ENCODE measurements at regions not wholly inside any gene's neighbourhood (a gene's known extent, or its start where the extent isn't known, plus 50 kb on each side); places are given as distances from the start of the nearest gene placed in this dataset.

GRCh38 chr14:45492876-45493275, 239.9 kb upstream of the MIS18BP1 start:
- Histone ChIP-seq H2AFZ (ENCODE audit: low read depth, low read length, severe bottlenecking) (no peak overlapping the region), H3K4me2 (ENCODE audit: low read depth, low read length, poor library complexity, severe bottlenecking) (no peak overlapping the region), H3K27me3 (ENCODE audit: low read length) (no peaks in the 10 kb centered on the region), H3K36me3 (ENCODE audit: low read length) (no peaks in the 10 kb centered on the region), H4K20me1 (ENCODE audit: low read depth, low read length) (no peaks in the 10 kb centered on the region), H3K9me2 (replicated peaks; ENCODE audit: insufficient read depth, low read length) (no peaks in the 10 kb centered on the region), H3F3A (ENCODE audit: insufficient read depth) (no peaks in the 10 kb centered on the region), H3K27ac (ENCODE audit: low read depth, low read length) (no peak overlapping the region), H3K4me3 (ENCODE audit: insufficient read depth, low read length, poor library complexity, severe bottlenecking) (no peak overlapping the region), H3K79me2 (ENCODE audit: insufficient read depth, low read length) (no peaks in the 10 kb centered on the region), H3K9me3 (ENCODE audit: insufficient read depth, low read length) (no peaks in the 10 kb centered on the region), H3K9ac (ENCODE audit: low read length) (no peak overlapping the region)
- TF ChIP-seq EZH2phosphoT487 (conservative IDR thresholded peaks at IDR 0.05; ENCODE audit: low read length) (no peak), CTCF (IDR thresholded peaks at IDR 0.05; ENCODE audit: insufficient read depth, low read length, poor library complexity, severe bottlenecking) (no peak)

- TF ChIP-seq CTCF (IDR thresholded peaks at IDR 0.05; ENCODE audit: insufficient read depth, low read length, poor library complexity, severe bottlenecking), result no peak
- TF ChIP-seq EZH2phosphoT487 (conservative IDR thresholded peaks at IDR 0.05; ENCODE audit: low read length), result no peak
These were observed 238.9 kb upstream of the MIS18BP1 start for GRCh38 chr14:45491914-45492313.

GRCh38 chr14:45486599-45486998, 233.6 kb upstream of the MIS18BP1 start:
- Histone ChIP-seq H3K4me2 (ENCODE audit: low read depth, low read length, poor library complexity, severe bottlenecking) (no peak overlapping the region), H3K27me3 (ENCODE audit: low read length) (no peaks in the 10 kb centered on the region), H3K36me3 (ENCODE audit: low read length) (no peaks in the 10 kb centered on the region), H3K9me2 (replicated peaks; ENCODE audit: insufficient read depth, low read length) (no peaks in the 10 kb centered on the region), H4K20me1 (ENCODE audit: low read depth, low read length) (no peaks in the 10 kb centered on the region), H3K9ac (ENCODE audit: low read length) (no peak overlapping the region), H3K79me2 (ENCODE audit: insufficient read depth, low read length) (no peaks in the 10 kb centered on the region), H3F3A (ENCODE audit: insufficient read depth) (no peaks in the 10 kb centered on the region), H3K9me3 (ENCODE audit: insufficient read depth, low read length) (no peaks in the 10 kb centered on the region), H2AFZ (ENCODE audit: low read depth, low read length, severe bottlenecking) (no peak overlapping the region), H3K4me3 (ENCODE audit: insufficient read depth, low read length, poor library complexity, severe bottlenecking) (no peak overlapping the region), H3K27ac (ENCODE audit: low read depth, low read length) (no peak overlapping the region)
- TF ChIP-seq EZH2phosphoT487 (conservative IDR thresholded peaks at IDR 0.05; ENCODE audit: low read length), result no peak
- no peak for TF ChIP-seq CTCF (IDR thresholded peaks at IDR 0.05; ENCODE audit: insufficient read depth, low read length, poor library complexity, severe bottlenecking)

More at GRCh38 chr14:45491914-45492313, 238.9 kb upstream of the MIS18BP1 start:
- H3K4me2 ChIP-seq (ENCODE audit: low read depth, low read length, poor library complexity, severe bottlenecking), result no peak overlapping the region
- no peaks in the 10 kb centered on the region for H3K9me3 ChIP-seq (ENCODE audit: insufficient read depth, low read length)
- H3K27ac ChIP-seq (ENCODE audit: low read depth, low read length), result no peak overlapping the region
- no peaks in the 10 kb centered on the region for H4K20me1 ChIP-seq (ENCODE audit: low read depth, low read length)
- no peak overlapping the region for H3K4me3 ChIP-seq (ENCODE audit: insufficient read depth, low read length, poor library complexity, severe bottlenecking)
- H3K36me3 ChIP-seq (ENCODE audit: low read length), result no peaks in the 10 kb centered on the region
- no peaks in the 10 kb centered on the region for H3K27me3 ChIP-seq (ENCODE audit: low read length)
- no peaks in the 10 kb centered on the region for H3F3A ChIP-seq (ENCODE audit: insufficient read depth)
- no peak overlapping the region for H2AFZ ChIP-seq (ENCODE audit: low read depth, low read length, severe bottlenecking)
- no peak overlapping the region for H3K9ac ChIP-seq (ENCODE audit: low read length)
- H3K79me2 ChIP-seq (ENCODE audit: insufficient read depth, low read length), result no peaks in the 10 kb centered on the region
- no peaks in the 10 kb centered on the region for H3K9me2 ChIP-seq (replicated peaks; ENCODE audit: insufficient read depth, low read length)
